ENCODE measurements at regions not wholly inside any gene's neighbourhood (a gene's known extent, or its start where the extent isn't known, plus 50 kb on each side); places are given as distances from the start of the nearest gene placed in this dataset.

DNA sequence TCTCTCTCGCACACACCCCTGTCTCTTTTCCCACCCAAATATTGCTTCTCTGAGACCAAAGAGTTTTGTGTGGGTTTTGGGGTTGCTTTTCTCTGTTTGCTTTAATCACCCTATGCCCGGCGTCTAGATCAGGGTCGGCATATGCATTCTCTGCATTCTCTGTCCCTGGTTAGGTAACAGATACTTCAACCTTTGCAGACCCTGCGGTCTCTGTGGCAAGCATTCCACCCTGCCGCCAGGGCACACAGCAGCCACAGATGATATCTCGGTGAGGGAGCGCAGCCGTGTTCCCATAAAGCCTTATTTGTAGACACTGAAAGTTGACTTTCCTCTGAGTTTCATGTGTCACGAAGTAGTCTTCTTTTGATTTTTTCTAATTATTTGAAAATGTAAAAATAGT lies 110.4 kb upstream of the FZD10 start:
- TF ChIP-seq GATA3 (IDR thresholded peaks at IDR 0.05; ENCODE audit: low read depth, low read length) (no peak), GATA2 (IDR thresholded peaks at IDR 0.05; ENCODE audit: low read depth, low read length) (peak; percentile 61)

All from SH-SY5Y (cell line).